GM23338 (cell line): ENCODE measurements at regions not wholly inside any gene's neighbourhood (a gene's known extent, or its start where the extent isn't known, plus 50 kb on each side); places are given as distances from the start of the nearest gene placed in this dataset.

ENCODE experiments used
- ATAC-seq: fragments of 200-7000 bp; cut with Tn5 transposase; 3 replicates; pipeline ENCODE4 v1.9.1; 2020
- DNase-seq: peaks from one replicate; pipeline ENCODE4 v3.0.0-alpha.2; 2015; ENCODE audit warnings: low spot score
- H2AFZ ChIP-seq: fragments of 200-600 bp; sonication (generic); 2 replicates; pipeline ENCODE4 v1.8.0; 2016; ENCODE audit warnings: antibody characterized with exemption, mild to moderate bottlenecking, moderate library complexity
- H3F3A ChIP-seq: fragments of 200-600 bp; sonication (generic); replicated peaks from 2 replicates; pipeline ENCODE4 v1.8.0; 2017; ENCODE audit warnings: antibody characterized with exemption, mixed run types, low read depth
- H3K27ac ChIP-seq: fragments of 200-600 bp; sonication (generic); 2 replicates; pipeline ENCODE4 v1.6.1; 2016; ENCODE audit warnings: low read depth
- H3K27me3 ChIP-seq: fragments of 200-600 bp; sonication (generic); 2 replicates; pipeline ENCODE4 v1.8.0; 2016; ENCODE audit warnings: mild to moderate bottlenecking, mixed run types, moderate library complexity; ENCODE audit not compliant: insufficient read depth
- H3K36me3 ChIP-seq: fragments of 200-600 bp; sonication (generic); 2 replicates; pipeline ENCODE4 v1.8.0; 2016; ENCODE audit warnings: mild to moderate bottlenecking; ENCODE audit not compliant: insufficient read depth
- H3K4me1 ChIP-seq: fragments of 200-600 bp; sonication (generic); 2 replicates; pipeline ENCODE4 v1.8.0; 2016; ENCODE audit warnings: mild to moderate bottlenecking, moderate library complexity; ENCODE audit not compliant: insufficient read depth
- H3K4me2 ChIP-seq: fragments of 200-600 bp; sonication (generic); 2 replicates; pipeline ENCODE4 v1.7.1; 2017; ENCODE audit warnings: mixed run types
- H3K4me3 ChIP-seq: fragments of 200-600 bp; sonication (generic); 2 replicates; pipeline ENCODE4 v1.6.1; 2016; ENCODE audit warnings: mixed run types
- H3K79me2 ChIP-seq: fragments of 200-600 bp; sonication (generic); replicated peaks from 2 replicates; pipeline ENCODE4 v1.8.0; 2017; ENCODE audit warnings: mild to moderate bottlenecking; ENCODE audit not compliant: insufficient read depth
- H3K9me2 ChIP-seq: fragments of 200-600 bp; sonication (generic); 2 replicates; pipeline ENCODE4 v1.8.0; 2017; ENCODE audit not compliant: insufficient read depth
- H4K20me1 ChIP-seq: fragments of 200-600 bp; sonication (generic); replicated peaks from 2 replicates; pipeline ENCODE4 v1.8.0; 2017; ENCODE audit warnings: mild to moderate bottlenecking; ENCODE audit not compliant: insufficient read depth
- H3K27ac Mint-ChIP-seq: 2 replicates; pipeline ENCODE4 v1.8.0; 2020; ENCODE audit warnings: inconsistent platforms, mild to moderate bottlenecking, moderate library complexity, mixed read lengths
- H3K27me3 Mint-ChIP-seq: 3 replicates; pipeline ENCODE4 v1.8.0; 2022; ENCODE audit warnings: low read depth, mild to moderate bottlenecking, moderate library complexity, mixed read lengths, inconsistent platforms; ENCODE audit not compliant: insufficient read depth, poor library complexity
- H3K36me3 Mint-ChIP-seq: 3 replicates; pipeline ENCODE4 v1.8.0; 2021; ENCODE audit warnings: low read depth, mild to moderate bottlenecking, inconsistent platforms, moderate library complexity, mixed read lengths
- H3K4me1 Mint-ChIP-seq: 3 replicates; pipeline ENCODE4 v1.8.0; 2020; ENCODE audit warnings: mild to moderate bottlenecking, inconsistent platforms, mixed read lengths
- H3K4me3 Mint-ChIP-seq: 3 replicates; pipeline ENCODE4 v1.8.0; 2021; ENCODE audit warnings: moderate library complexity, mild to moderate bottlenecking, inconsistent platforms, mixed read lengths
- H3K9me3 Mint-ChIP-seq: 3 replicates; pipeline ENCODE4 v1.8.0; 2020; ENCODE audit warnings: moderate library complexity, mild to moderate bottlenecking, inconsistent platforms, mixed read lengths
- CREB1 ChIP-seq: fragments of 250-450 bp; sonication (Bioruptor Pico); IDR thresholded peaks from 2 replicates; pipeline ENCODE4 v1.5.0; 2020; ENCODE audit warnings: low read depth, mild to moderate bottlenecking, moderate library complexity
- CTCF ChIP-seq, 2 experiments: fragments of 200-600 bp in 1 of 2; sonication (generic) in 1 of 2; conservative IDR thresholded peaks; 2 replicates each; pipeline versions ENCODE4 v1.5.1 to v1.6.1; 2016 to 2017; ENCODE audit warnings: antibody characterized with exemption in 2 of 2, low read depth in 2 of 2, mild to moderate bottlenecking in 2 of 2, moderate library complexity in 1 of 2
- ETS1 ChIP-seq: IDR thresholded peaks from 2 replicates; pipeline ENCODE4 v1.6.1; 2016; ENCODE audit warnings: antibody characterized with exemption
- EZH2 ChIP-seq: fragments of 200-600 bp; sonication (generic); IDR thresholded peaks from one replicate; pipeline ENCODE4 v1.8.0; 2017; ENCODE audit warnings: antibody characterized with exemption, mild to moderate bottlenecking, low read depth; ENCODE audit not compliant: unreplicated experiment
- EZH2phosphoT487 ChIP-seq: fragments of 200-600 bp; sonication (generic); IDR thresholded peaks from one replicate; pipeline ENCODE4 v1.8.1; 2018; ENCODE audit warnings: antibody characterized with exemption; ENCODE audit not compliant: unreplicated experiment
- JUNB ChIP-seq: IDR thresholded peaks from one replicate; pipeline ENCODE4 v1.6.1; 2016; ENCODE audit warnings: antibody characterized with exemption; ENCODE audit not compliant: unreplicated experiment
- NANOG ChIP-seq: IDR thresholded peaks from 2 replicates; pipeline ENCODE4 v1.6.1; 2016; ENCODE audit warnings: antibody characterized with exemption, borderline replicate concordance
- POLR2AphosphoS5 ChIP-seq: IDR thresholded peaks from 2 replicates; pipeline ENCODE4 v1.6.1; 2016; ENCODE audit warnings: antibody characterized with exemption, low read depth
- REST ChIP-seq: IDR thresholded peaks from one replicate; pipeline ENCODE4 v1.6.1; 2018; ENCODE audit warnings: antibody characterized with exemption; ENCODE audit not compliant: unreplicated experiment
- STAT1 ChIP-seq: IDR thresholded peaks from one replicate; pipeline ENCODE4 v1.6.1; 2016; ENCODE audit warnings: antibody characterized with exemption; ENCODE audit not compliant: unreplicated experiment
- ZNF114 ChIP-seq: fragments of 250-450 bp; sonication (Bioruptor Pico); IDR thresholded peaks from 2 replicates; pipeline ENCODE4 v1.5.0; 2020; ENCODE audit warnings: mild to moderate bottlenecking, moderate library complexity
- ZNF331 ChIP-seq: fragments of 250-450 bp; sonication (Bioruptor Pico); IDR thresholded peaks from 2 replicates; pipeline ENCODE4 v1.5.0; 2020; ENCODE audit warnings: low read depth, mild to moderate bottlenecking, moderate library complexity
- ZNF462 ChIP-seq: fragments of 250-450 bp; sonication (Bioruptor Pico); IDR thresholded peaks from 2 replicates; pipeline ENCODE4 v1.5.0; 2020; ENCODE audit warnings: mild to moderate bottlenecking, moderate library complexity

GRCh38 chr17:11140043-11140442 is 101.0 kb upstream of the SHISA6 start:
- H3K4me1 ChIP-seq, result no peaks in the 10 kb centered on the region
- Mint-ChIP-seq H3K9me3 (peaks cover 100% of the 10 kb centered on the region), H3K27me3 (no peaks in the 10 kb centered on the region), H3K27ac (no peak overlapping the region), H3K4me3 (no peak overlapping the region), H3K36me3 (peaks cover 20% of the 10 kb centered on the region), H3K4me1 (no peaks in the 10 kb centered on the region)
- no peak overlapping the region for H2AFZ ChIP-seq
- no peak overlapping the region for H3K4me2 ChIP-seq
- no peak overlapping the region for H3K27ac ChIP-seq
- TF ChIP-seq REST (no peak), ETS1 (no peak), STAT1 (no peak), ZNF331 (CRISPR knock-in tag) (no peak), CTCF (conservative IDR thresholded peaks at IDR 0.05; ENCODE audit: low read depth in 2 of 2) (no peak), EZH2 (no peak), NANOG (no peak), ZNF462 (no peak), JUNB (no peak), CREB1 (CRISPR knock-in tag) (no peak), POLR2AphosphoS5 (no peak), ZNF114 (CRISPR knock-in tag) (no peak), EZH2phosphoT487 (no peak)
- no peaks in the 10 kb centered on the region; the same call in 1 of the 2 replicates for H3K36me3 ChIP-seq
- DNase-seq (no peak), ATAC-seq (no peak)
- no peaks in the 10 kb centered on the region for H3K9me2 ChIP-seq
- H3F3A ChIP-seq, result no peaks in the 10 kb centered on the region
- no peaks in the 10 kb centered on the region for H4K20me1 ChIP-seq
- no peak overlapping the region for H3K4me3 ChIP-seq
- no peaks in the 10 kb centered on the region for H3K27me3 ChIP-seq
- no peaks in the 10 kb centered on the region for H3K79me2 ChIP-seq
